HepG2 (cell line): ENCODE measurements at regions not wholly inside any gene's neighbourhood (a gene's known extent, or its start where the extent isn't known, plus 50 kb on each side); places are given as distances from the start of the nearest gene placed in this dataset.

ENCODE experiments used
- ATAC-seq: fragments of 200-7000 bp; cut with Tn5 transposase; 3 replicates; pipeline ENCODE4 v1.9.1; 2020; ENCODE audit warnings: mild to moderate bottlenecking, moderate library complexity
- BruUV-seq: library from RNA; stranded (reverse); fragments of 400-500 nt; replicated peaks from 2 replicates; lab custom pipeline; 2021; lab: Mats Ljungman, UMichigan
- CTCF ChIA-PET: fragments of 300-600 bp; formaldehyde crosslinking; extraction: SDS; loops from one replicate; lab custom pipeline; 2021; ENCODE audit warnings: low total read pairs, inconsistent platforms, low intra/inter-chr PET ratio; lab: Yijun Ruan, JAX
- POLR2A ChIA-PET: fragments of 350-600 bp; sonication (Branson Sonifier 250); formaldehyde crosslinking; loops from one replicate; lab custom pipeline; 2020; ENCODE audit warnings: antibody characterized with exemption, inconsistent platforms; lab: Yijun Ruan, JAX
- DNase-seq: peaks from one replicate; pipeline ENCODE4 v3.0.0-alpha.2; 2015; ENCODE audit warnings: low spot score
- FAIRE-seq: peaks from 3 replicates; lab custom pipeline; 2011; peaks lifted over from hg19 to GRCh38; lab: Jason Lieb, UNC
- H2AFZ ChIP-seq: one replicate; pipeline ENCODE4 v1.6.1; 2011; ENCODE audit warnings: low read length, inconsistent platforms
- H3K27ac ChIP-seq: fragments of 300-600 bp; 3 replicates; pipeline ENCODE4 v1.8.0; 2011; ENCODE audit warnings: mixed run types, mild to moderate bottlenecking, mixed read lengths, low read length, inconsistent platforms; ENCODE audit not compliant: insufficient read depth; ENCODE audit errors: extremely low read length
- H3K27me3 ChIP-seq, 2 experiments: fragments of 200-600 bp in 1 of 2; 2 replicates in 1 of 2; 3 replicates in 1 of 2; pipeline versions ENCODE4 v1.6.0 to v1.8.0; 2011; ENCODE audit warnings: low read length in 2 of 2, mild to moderate bottlenecking in 2 of 2, moderate library complexity in 2 of 2, inconsistent platforms in 1 of 2; ENCODE audit not compliant: insufficient read depth in 2 of 2, control insufficient read depth in 1 of 2
- H3K36me3 ChIP-seq, 2 experiments: fragments of 200-600 bp in 1 of 2; replicated peaks in 1 of 2; 2 replicates in 1 of 2; 3 replicates in 1 of 2; pipeline versions ENCODE4 v1.5.1 to v1.8.0; 2011; ENCODE audit warnings: low read length in 2 of 2, inconsistent platforms in 1 of 2; ENCODE audit not compliant: insufficient read depth in 2 of 2, control insufficient read depth in 1 of 2
- H3K4me1 ChIP-seq: 2 replicates; pipeline ENCODE4 v1.5.1; 2012; ENCODE audit warnings: low read length, inconsistent platforms; ENCODE audit not compliant: insufficient read depth
- H3K4me2 ChIP-seq: 2 replicates; pipeline ENCODE4 v1.6.0; 2011; ENCODE audit warnings: low read depth, low read length, inconsistent platforms
- H3K4me3 ChIP-seq, 3 experiments: fragments of 200-600 bp in 1 of 3; sonication (generic), shearing (Covaris generic) in 1 of 3; replicated peaks in 1 of 3; 2 replicates each; pipeline ENCODE4 v1.5.1; 2011 to 2016; ENCODE audit warnings: low read length in 3 of 3, inconsistent platforms in 2 of 3, low read depth in 2 of 3, mild to moderate bottlenecking in 2 of 3, control low read depth in 1 of 3, mixed read lengths in 1 of 3; ENCODE audit not compliant: insufficient read depth in 1 of 3
- H3K79me2 ChIP-seq: one replicate; pipeline ENCODE4 v1.6.1; 2011; ENCODE audit warnings: low read length, inconsistent platforms; ENCODE audit not compliant: insufficient read depth
- H3K9ac ChIP-seq: 2 replicates; pipeline ENCODE4 v1.6.0; 2011; ENCODE audit warnings: mild to moderate bottlenecking, low read depth, low read length, inconsistent platforms; ENCODE audit not compliant: insufficient read depth
- H3K9me3 ChIP-seq: 2 replicates; pipeline ENCODE4 v1.5.1; 2012; ENCODE audit warnings: mild to moderate bottlenecking, low read length
- H4K20me1 ChIP-seq: 2 replicates; pipeline ENCODE4 v1.6.0; 2011; ENCODE audit warnings: inconsistent platforms, mild to moderate bottlenecking, low read length, moderate library complexity; ENCODE audit not compliant: insufficient read depth
- CTCF ChIP-seq: sonication (generic); formaldehyde crosslinking; IDR thresholded peaks from 2 replicates; pipeline ENCODE4 v1.5.0; 2020; ENCODE audit warnings: mild to moderate bottlenecking, missing genetic modification reagents, moderate library complexity
- KDM1A ChIP-seq: IDR thresholded peaks from 2 replicates; pipeline ENCODE4 v1.6.1; 2016; ENCODE audit warnings: missing compliant biosample characterization
- MBNL3 ChIP-seq: fragments of 250-450 bp; sonication (Bioruptor Pico); conservative IDR thresholded peaks from 2 replicates; pipeline ENCODE4 v1.8.0; 2022; ENCODE audit warnings: mild to moderate bottlenecking, inconsistent platforms
- ZNF136 ChIP-seq: sonication (generic); formaldehyde crosslinking; IDR thresholded peaks from 2 replicates; pipeline ENCODE4 v1.8.1; 2022; ENCODE audit warnings: low read depth, mild to moderate bottlenecking, moderate library complexity, missing genetic modification reagents
- ZNF160 ChIP-seq: sonication (generic); formaldehyde crosslinking; IDR thresholded peaks from 2 replicates; pipeline ENCODE4 v1.8.0; 2022; ENCODE audit warnings: mild to moderate bottlenecking, inconsistent platforms, missing genetic modification reagents
- ZNF224 ChIP-seq: sonication (generic); formaldehyde crosslinking; IDR thresholded peaks from 2 replicates; pipeline ENCODE4 v1.5.0; 2020; ENCODE audit warnings: mild to moderate bottlenecking, missing genetic modification reagents
- ZNF547 ChIP-seq: sonication (generic); formaldehyde crosslinking; IDR thresholded peaks from 2 replicates; pipeline ENCODE4 v1.5.1; 2020; ENCODE audit warnings: mild to moderate bottlenecking, missing genetic modification reagents
- in situ Hi-C: cut with HindIII; loops from 2 replicates; pipeline ENCODE4 v1.10.0; 2017; ENCODE audit warnings: low pct_unique_long_range_greater_than_20kb; ENCODE audit not compliant: extremely low pct_ligation_motif_present
- intact Hi-C: fragments of 100-400 bp; cut with micrococcal nuclease; formaldehyde crosslinking; loops from one replicate; pipeline ENCODE4 v1.10.0; 2022; ENCODE audit not compliant: unreplicated experiment

GRCh38 chr18:42418121-42418520 is 463.1 kb downstream of the PIK3C3 start (continued):
- TF ChIP-seq KDM1A (CRISPR knock-in tag) (no peak), ZNF160 (CRISPR knock-in tag) (no peak), ZNF136 (CRISPR knock-in tag) (no peak)

GRCh38 chr18:42425025-42425424 is 470.0 kb downstream of the PIK3C3 start:
- Histone ChIP-seq H3K4me2 (no peak overlapping the region), H3K9me3 (peaks cover 31% of the 10 kb centered on the region; the same call in 1 of the 2 replicates), H3K27me3 (no peaks in the 10 kb centered on the region; a peak in 1 of 5 replicates), H3K27ac (no peak overlapping the region), H3K9ac (no peak overlapping the region), H3K36me3 (no peaks in the 10 kb centered on the region), H2AFZ (no peak overlapping the region), H3K4me1 (no peaks in the 10 kb centered on the region), H3K79me2 (no peaks in the 10 kb centered on the region), H4K20me1 (no peaks in the 10 kb centered on the region), H3K4me3 (no peak overlapping the region)
- FAIRE-seq (no peak), ATAC-seq (no peak), DNase-seq (no peak)
- intact Hi-C loops = no loop called here
- POLR2A ChIA-PET = no interaction called here
- BruUV-seq = no TSS peak
- in situ Hi-C loops = no loop called here
- CTCF ChIA-PET = no interaction called here
- TF ChIP-seq CTCF (0 out of 2 replicates have a peak, but pooled peaks have one; percentile 5), MBNL3 (CRISPR knock-in tag) (no peak), ZNF547 (CRISPR knock-in tag) (no peak), ZNF224 (no peak)
